Ovary (tissue), 3 donors: ENCODE measurements at regions not wholly inside any gene's neighbourhood (a gene's known extent, or its start where the extent isn't known, plus 50 kb on each side); places are given as distances from the start of the nearest gene placed in this dataset.

Experiments used
- CTCF ChIP-seq, 3 donors: fragments of 450-650 bp in 2 of 3; fragments of 200-600 bp in 1 of 3; IDR thresholded peaks; one replicate each; pipeline versions ENCODE4 v1.5.1 to v1.8.0; 2016 to 2022; ENCODE audit warnings: antibody characterized with exemption in 3 of 3, mild to moderate bottlenecking in 1 of 3
- EP300 ChIP-seq: sonication (generic); formaldehyde crosslinking; IDR thresholded peaks from one replicate; pipeline ENCODE4 v1.6.1; 2017; ENCODE audit warnings: antibody characterized with exemption
- donor health status: DM: no; HTN: no; CAD: no.

- no peak for TF ChIP-seq EP300
- TF ChIP-seq CTCF (IDR thresholded peaks at IDR 0.05) = no peak
Observed at GRCh38 chr4:134862116-134862515, 660.5 kb upstream of the PABPC4L start.
